Fibroblast of lung (primary cell): ENCODE measurements at regions not wholly inside any gene's neighbourhood (a gene's known extent, or its start where the extent isn't known, plus 50 kb on each side); places are given as distances from the start of the nearest gene placed in this dataset.

Experiments
- DNase-seq, 2 donors: peaks; one replicate each; pipeline versions ENCODE4 v3.0.0 to v3.0.0-alpha.2; 2010; ENCODE audit warnings: low read depth in 2 of 2
- H2AFZ ChIP-seq: 2 replicates; pipeline ENCODE4 v1.5.1; 2012; ENCODE audit warnings: low read length, control low read depth, inconsistent platforms
- H3K27ac ChIP-seq: 2 replicates; pipeline ENCODE4 v1.5.1; 2011; ENCODE audit warnings: low read length, control low read depth; ENCODE audit not compliant: insufficient read depth
- H3K27me3 ChIP-seq: 2 replicates; pipeline ENCODE4 v1.5.1; 2011; ENCODE audit warnings: mild to moderate bottlenecking, low read length; ENCODE audit not compliant: control insufficient read depth, insufficient read depth
- H3K36me3 ChIP-seq: 2 replicates; pipeline ENCODE4 v1.5.1; 2011; ENCODE audit warnings: low read length; ENCODE audit not compliant: control insufficient read depth, insufficient read depth
- H3K4me1 ChIP-seq: 2 replicates; pipeline ENCODE4 v1.5.1; 2011; ENCODE audit warnings: low read length; ENCODE audit not compliant: control insufficient read depth, insufficient read depth; ENCODE audit errors: extremely low read depth
- H3K4me2 ChIP-seq: 2 replicates; pipeline ENCODE4 v1.5.1; 2011; ENCODE audit warnings: low read length, control low read depth; ENCODE audit not compliant: insufficient read depth; ENCODE audit errors: extremely low read depth
- H3K4me3 ChIP-seq, 4 experiments: fragments of 200-600 bp in 1 of 4; sonication (generic) in 1 of 4; replicated peaks in 1 of 4; 2 replicates each; pipeline ENCODE4 v1.5.1; 2011 to 2016; ENCODE audit warnings: low read length in 4 of 4, low read depth in 3 of 4, mild to moderate bottlenecking in 3 of 4, control low read depth in 2 of 4, inconsistent platforms in 1 of 4, mixed read lengths in 1 of 4; ENCODE audit not compliant: insufficient read depth in 1 of 4; ENCODE audit errors: control extremely low read depth in 1 of 4
- H3K79me2 ChIP-seq: 2 replicates; pipeline ENCODE4 v1.5.1; 2012; ENCODE audit warnings: mild to moderate bottlenecking, low read length, inconsistent platforms; ENCODE audit not compliant: control insufficient read depth, insufficient read depth
- H3K9ac ChIP-seq: 2 replicates; pipeline ENCODE4 v1.5.1; 2011; ENCODE audit warnings: mild to moderate bottlenecking, low read length, control low read depth; ENCODE audit not compliant: insufficient read depth
- H3K9me3 ChIP-seq: 2 replicates; pipeline ENCODE4 v1.5.1; 2012; ENCODE audit warnings: low read depth, low read length; ENCODE audit not compliant: control insufficient read depth, insufficient read depth
- H4K20me1 ChIP-seq: 2 replicates; pipeline ENCODE4 v1.5.1; 2011; ENCODE audit warnings: low read length; ENCODE audit not compliant: control insufficient read depth, insufficient read depth; ENCODE audit errors: extremely low read depth
- EZH2 ChIP-seq: IDR thresholded peaks from 2 replicates; pipeline ENCODE4 v1.5.1; 2012; ENCODE audit warnings: low read length, control low read depth, mild to moderate bottlenecking; ENCODE audit errors: missing control alignments
- TF ChIP-seq, protein P1 (sequence below), 2 donors: IDR thresholded peaks in 1 of 2; conservative IDR thresholded peaks in 1 of 2; 1 replicate in 1 of 2; 2 replicates in 1 of 2; pipeline ENCODE4 v1.5.1; 2011 to 2012; ENCODE audit warnings: low read length in 2 of 2, control low read depth in 1 of 2, inconsistent platforms in 1 of 2, low read depth in 1 of 2, mild to moderate bottlenecking in 1 of 2

DNA sequence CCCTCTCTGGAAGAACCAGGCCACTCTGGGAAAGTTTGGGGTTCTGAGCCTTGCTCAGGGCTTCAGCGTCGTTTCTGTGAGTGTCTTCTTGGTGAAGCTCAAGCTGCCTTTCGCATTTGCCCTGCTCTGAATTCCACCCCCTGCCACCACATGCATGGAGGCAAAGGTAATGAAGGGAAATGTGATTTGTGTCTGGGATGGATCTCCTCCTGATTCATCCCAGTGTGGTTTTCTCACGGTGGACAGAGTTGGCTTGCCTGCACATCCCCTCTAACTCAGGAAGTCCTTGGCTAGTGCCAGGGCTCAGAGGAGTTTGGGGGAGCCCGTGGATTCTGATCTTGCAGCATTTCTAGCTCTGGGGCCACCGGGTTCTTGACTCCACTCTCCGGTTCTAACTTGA is 173.6 kb upstream of the RAB4A start:
- DNase-seq = no peak
- H3K36me3 ChIP-seq = no peaks in the 10 kb centered on the region
- no peak for TF ChIP-seq EZH2
- TF ChIP-seq, protein P1, sequence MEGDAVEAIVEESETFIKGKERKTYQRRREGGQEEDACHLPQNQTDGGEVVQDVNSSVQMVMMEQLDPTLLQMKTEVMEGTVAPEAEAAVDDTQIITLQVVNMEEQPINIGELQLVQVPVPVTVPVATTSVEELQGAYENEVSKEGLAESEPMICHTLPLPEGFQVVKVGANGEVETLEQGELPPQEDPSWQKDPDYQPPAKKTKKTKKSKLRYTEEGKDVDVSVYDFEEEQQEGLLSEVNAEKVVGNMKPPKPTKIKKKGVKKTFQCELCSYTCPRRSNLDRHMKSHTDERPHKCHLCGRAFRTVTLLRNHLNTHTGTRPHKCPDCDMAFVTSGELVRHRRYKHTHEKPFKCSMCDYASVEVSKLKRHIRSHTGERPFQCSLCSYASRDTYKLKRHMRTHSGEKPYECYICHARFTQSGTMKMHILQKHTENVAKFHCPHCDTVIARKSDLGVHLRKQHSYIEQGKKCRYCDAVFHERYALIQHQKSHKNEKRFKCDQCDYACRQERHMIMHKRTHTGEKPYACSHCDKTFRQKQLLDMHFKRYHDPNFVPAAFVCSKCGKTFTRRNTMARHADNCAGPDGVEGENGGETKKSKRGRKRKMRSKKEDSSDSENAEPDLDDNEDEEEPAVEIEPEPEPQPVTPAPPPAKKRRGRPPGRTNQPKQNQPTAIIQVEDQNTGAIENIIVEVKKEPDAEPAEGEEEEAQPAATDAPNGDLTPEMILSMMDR (conservative IDR thresholded peaks at IDR 0.05 in 1 of 2, IDR thresholded peaks at IDR 0.05 in 1 of 2; ENCODE audit: low read depth in 1 of 2, low read length in 2 of 2) = no peak
- H3K4me1 ChIP-seq = no peaks in the 10 kb centered on the region
- H4K20me1 ChIP-seq = no peaks in the 10 kb centered on the region
- no peak overlapping the region for H3K27ac ChIP-seq
- H3K4me3 ChIP-seq = no peak overlapping the region
- H3K79me2 ChIP-seq = no peaks in the 10 kb centered on the region
- no peak overlapping the region for H2AFZ ChIP-seq
- H3K9me3 ChIP-seq = no peaks in the 10 kb centered on the region
- no peak overlapping the region for H3K4me2 ChIP-seq
- no peak overlapping the region for H3K9ac ChIP-seq
- H3K27me3 ChIP-seq = no peaks in the 10 kb centered on the region

DNA sequence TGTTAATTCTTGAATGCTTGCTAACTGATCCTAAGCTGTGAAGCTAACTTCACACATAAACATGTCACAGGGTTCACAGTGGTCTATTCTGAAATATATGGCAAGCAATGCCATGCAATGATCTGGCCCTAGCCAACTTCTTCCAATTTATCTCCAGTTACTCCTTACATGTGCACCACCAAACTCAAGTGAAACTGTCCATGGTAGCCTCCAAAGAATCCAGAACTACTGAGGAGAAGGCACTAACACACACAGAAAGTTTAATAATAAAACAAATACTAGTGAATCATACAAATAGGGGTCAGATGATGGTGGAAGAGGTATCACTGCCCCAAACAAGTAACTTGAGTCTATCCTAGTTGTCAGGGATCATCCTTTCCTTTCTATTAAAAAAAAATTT is 172.6 kb upstream of the RAB4A start:
- DNase-seq = no peak
- Histone ChIP-seq H3K4me1 (no peaks in the 10 kb centered on the region), H3K27ac (no peak overlapping the region), H2AFZ (no peak overlapping the region), H4K20me1 (no peaks in the 10 kb centered on the region), H3K9me3 (no peaks in the 10 kb centered on the region), H3K79me2 (no peaks in the 10 kb centered on the region), H3K9ac (no peak overlapping the region), H3K4me2 (no peak overlapping the region), H3K27me3 (no peaks in the 10 kb centered on the region), H3K4me3 (no peak overlapping the region), H3K36me3 (no peaks in the 10 kb centered on the region)
- TF ChIP-seq EZH2 = no peak
- TF ChIP-seq, protein P1 (conservative IDR thresholded peaks at IDR 0.05 in 1 of 2, IDR thresholded peaks at IDR 0.05 in 1 of 2; ENCODE audit: low read depth in 1 of 2, low read length in 2 of 2) = no peak

DNA sequence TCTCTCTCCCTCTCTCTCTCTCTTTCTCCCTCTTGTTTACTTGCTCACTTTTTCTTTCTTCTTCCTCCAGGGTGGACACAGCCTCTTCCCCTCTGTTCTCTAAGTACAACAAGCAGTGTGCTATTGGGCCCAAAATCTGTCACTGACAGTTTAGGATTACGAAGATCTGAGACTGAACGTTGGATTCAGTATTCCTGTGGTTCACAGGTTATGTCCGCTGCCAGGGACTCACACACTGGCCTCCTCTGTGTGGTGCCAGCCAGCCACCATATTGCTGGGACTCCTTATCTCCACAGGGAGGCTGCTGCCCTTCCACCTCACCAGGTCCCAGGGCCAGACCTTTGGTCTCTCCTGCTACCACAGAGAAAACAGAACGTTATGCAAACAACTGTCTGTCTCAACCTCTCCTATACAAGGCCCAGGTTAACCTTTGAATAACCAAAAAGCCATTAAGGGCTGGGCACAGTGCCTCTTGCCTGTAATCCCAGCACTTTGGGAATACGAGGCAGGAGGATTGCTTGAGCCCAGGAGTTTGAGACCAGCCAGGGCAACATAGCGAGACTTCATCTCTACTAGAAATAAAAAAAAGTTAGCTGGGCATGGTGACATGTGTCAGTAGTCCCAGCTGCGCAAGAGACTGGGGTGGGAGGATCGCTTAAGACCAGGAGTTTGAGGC is 171.9 kb upstream of the RAB4A start:
- Histone ChIP-seq H3K9me3 (no peaks in the 10 kb centered on the region), H3K4me1 (no peaks in the 10 kb centered on the region), H3K4me3 (no peak overlapping the region), H3K27ac (no peak overlapping the region), H3K9ac (no peak overlapping the region), H3K79me2 (no peaks in the 10 kb centered on the region), H3K27me3 (no peaks in the 10 kb centered on the region), H2AFZ (no peak overlapping the region), H4K20me1 (no peaks in the 10 kb centered on the region), H3K4me2 (no peak overlapping the region), H3K36me3 (no peaks in the 10 kb centered on the region)
- TF ChIP-seq, protein P1 (conservative IDR thresholded peaks at IDR 0.05 in 1 of 2, IDR thresholded peaks at IDR 0.05 in 1 of 2; ENCODE audit: low read depth in 1 of 2, low read length in 2 of 2) = no peak
- TF ChIP-seq EZH2 = no peak
- DNase-seq = no peak
